ENCODE measurements at regions not wholly inside any gene's neighbourhood (a gene's known extent, or its start where the extent isn't known, plus 50 kb on each side); places are given as distances from the start of the nearest gene placed in this dataset.
"Not testable (repeated sequence)": the region's sequence is repeated elsewhere in the genome, so short reads cannot be mapped to it uniquely, and the experiment has no call there.

- no peak for DNase-seq
Observed at GRCh38 chr7:66505009-66505408, 123.7 kb upstream of the KCTD7 start.

- DNase-seq: peak; percentile 66
Observed at GRCh38 chr7:66505531-66506451, 122.9 kb upstream of the KCTD7 start.

GRCh38 chr7:66506703-66507102 is 122.0 kb upstream of the KCTD7 start:
- DNase-seq: not testable (repeated sequence)

- no peak for DNase-seq
Observed at GRCh38 chr7:66507764-66508296, 120.9 kb upstream of the KCTD7 start.

GRCh38 chr7:66508431-66508830 is 120.2 kb upstream of the KCTD7 start:
- no peak for DNase-seq

GRCh38 chr7:66514050-66514449 is 114.6 kb upstream of the KCTD7 start:
- no peak for DNase-seq

- no peak for DNase-seq
Observed at GRCh38 chr7:66517212-66517909, 111.3 kb upstream of the KCTD7 start.

- no peak for DNase-seq
Observed at GRCh38 chr7:66518151-66518691, 110.5 kb upstream of the KCTD7 start.

GRCh38 chr7:66521675-66522074 is 107.0 kb upstream of the KCTD7 start:
- DNase-seq: no peak

GRCh38 chr7:66522518-66522917 is 106.2 kb upstream of the KCTD7 start:
- DNase-seq: no peak

- DNase-seq: no peak
Observed at GRCh38 chr7:66523409-66523808, 105.3 kb upstream of the KCTD7 start.

GRCh38 chr7:66524738-66525137 is 103.9 kb upstream of the KCTD7 start:
- DNase-seq: no peak

- DNase-seq: not testable (repeated sequence)
Observed at GRCh38 chr7:66526782-66527181, 101.9 kb upstream of the KCTD7 start.

- no peak for DNase-seq
Observed at GRCh38 chr7:66528652-66529051, 100.0 kb upstream of the KCTD7 start.

- DNase-seq: no peak
Observed at GRCh38 chr7:66529883-66530610, 98.6 kb upstream of the KCTD7 start.

GRCh38 chr7:66535414-66536329 is 93.0 kb upstream of the KCTD7 start:
- DNase-seq: no peak

GRCh38 chr7:66537380-66537779 is 91.3 kb upstream of the KCTD7 start:
- no peak for DNase-seq

- DNase-seq: no peak
Observed at GRCh38 chr7:66537876-66538275, 90.8 kb upstream of the KCTD7 start.

- no peak for DNase-seq
Observed at GRCh38 chr7:66539264-66539623, 89.4 kb upstream of the KCTD7 start.

- no peak for DNase-seq
Observed at GRCh38 chr7:66539902-66540375, 88.7 kb upstream of the KCTD7 start.

- DNase-seq: no peak
Observed at GRCh38 chr7:66542049-66542448, 86.6 kb upstream of the KCTD7 start.

Data from eye (tissue), 1 donor.